ENCODE measurements at regions not wholly inside any gene's neighbourhood (a gene's known extent, or its start where the extent isn't known, plus 50 kb on each side); places are given as distances from the start of the nearest gene placed in this dataset.
"Not testable (repeated sequence)": the region's sequence is repeated elsewhere in the genome, so short reads cannot be mapped to it uniquely, and the experiment has no call there.

- not testable (repeated sequence) for TF ChIP-seq CTCF, POLR2A (IDR thresholded peaks at IDR 0.05)
These were observed 124.4 kb upstream of the RANBP3L start for GRCh38 chr5:36426070-36426469.

Data from uterus (tissue), 2 donors.